H1 (cell line): ENCODE measurements at regions not wholly inside any gene's neighbourhood (a gene's known extent, or its start where the extent isn't known, plus 50 kb on each side); places are given as distances from the start of the nearest gene placed in this dataset.

Experiments
- E2F6 ChIP-seq: IDR thresholded peaks from 2 replicates; pipeline ENCODE4 v1.6.1; 2012; ENCODE audit warnings: inconsistent platforms
- NRF1 ChIP-seq: IDR thresholded peaks from 2 replicates; pipeline ENCODE4 v1.6.1; 2011; ENCODE audit warnings: mild to moderate bottlenecking, low read depth, low read length, improper control_type of control experiment
- PHF8 ChIP-seq: fragments of 200-600 bp; sonication (generic); conservative IDR thresholded peaks from 2 replicates; pipeline ENCODE4 v1.7.1; 2012; ENCODE audit warnings: low read depth, mild to moderate bottlenecking, inconsistent platforms, low read length, moderate library complexity
- RFX5 ChIP-seq: IDR thresholded peaks from 2 replicates; pipeline ENCODE4 v1.6.1; 2011; ENCODE audit warnings: low read depth, low read length, improper control_type of control experiment, borderline replicate concordance
- TEAD4 ChIP-seq: IDR thresholded peaks from 2 replicates; pipeline ENCODE4 v1.6.1; 2012; ENCODE audit warnings: low read depth, low read length, inconsistent platforms, mixed read lengths

GRCh38 chr18:1968801-1969498 lies 602.4 kb downstream of the METTL4 start (continued):
- TF ChIP-seq RFX5 (no peak), E2F6 (no peak), NRF1 (no peak), TEAD4 (no peak), PHF8 (no peak)
